ENCODE measurements at regions not wholly inside any gene's neighbourhood (a gene's known extent, or its start where the extent isn't known, plus 50 kb on each side); places are given as distances from the start of the nearest gene placed in this dataset.
"Not testable (repeated sequence)": the region's sequence is repeated elsewhere in the genome, so short reads cannot be mapped to it uniquely, and the experiment has no call there.

- H3K4me1 ChIP-seq = peaks cover 2 to 44% (median 37%) of the 10 kb centered on the region in 4 donors
- WGBS = 64% methylated on average over 4 of the region's 4 CpGs
- no peaks in the 10 kb centered on the region for H3K9me3 ChIP-seq
- intact Hi-C loops (cut with DNase I) = loop anchor here (10.0 kb wide), 2 partner anchors 54 to 66 kb away; no protein-coding TSS in a partner anchor
- DNase-seq (ENCODE audit: extremely low spot score) = no peak
- no peak overlapping the region for H3K4me3 ChIP-seq
- H3K36me3 ChIP-seq = no peaks in the 10 kb centered on the region
- H3K27me3 ChIP-seq = no peaks in the 10 kb centered on the region
- no peak for TF ChIP-seq POLR2A (IDR thresholded peaks at IDR 0.05; ENCODE audit: low read depth)
- no peak for TF ChIP-seq POLR2AphosphoS5 (IDR thresholded peaks at IDR 0.05)
- TF ChIP-seq CTCF (IDR thresholded peaks at IDR 0.05) = no peak
- no peak for TF ChIP-seq EP300 (IDR thresholded peaks at IDR 0.05)
- no peak overlapping the region for H3K27ac ChIP-seq (replicated peaks in 1 of 4)
Measured at GRCh38 chr10:28180654-28181053, 122.2 kb downstream of the MPP7 start.

- DNase-seq (ENCODE audit: extremely low spot score) = no peak
- no peaks in the 10 kb centered on the region for H3K36me3 ChIP-seq
- H3K9me3 ChIP-seq = no peaks in the 10 kb centered on the region
- peaks cover 2 to 44% (median 37%) of the 10 kb centered on the region in 4 donors for H3K4me1 ChIP-seq
- no peak for TF ChIP-seq POLR2A (IDR thresholded peaks at IDR 0.05; ENCODE audit: low read depth)
- H3K27ac ChIP-seq (replicated peaks in 1 of 4) = no peak overlapping the region
- no peaks in the 10 kb centered on the region for H3K27me3 ChIP-seq
- intact Hi-C loops (cut with DNase I) = loop anchor here (5.0 to 10.0 kb wide), 4 partner anchors 55 to 625 kb away; partner anchors contain the start of gene MKX
- no peak overlapping the region for H3K4me3 ChIP-seq
Measured at GRCh38 chr10:28179743-28180099, 123.1 kb downstream of the MPP7 start.

DNA sequence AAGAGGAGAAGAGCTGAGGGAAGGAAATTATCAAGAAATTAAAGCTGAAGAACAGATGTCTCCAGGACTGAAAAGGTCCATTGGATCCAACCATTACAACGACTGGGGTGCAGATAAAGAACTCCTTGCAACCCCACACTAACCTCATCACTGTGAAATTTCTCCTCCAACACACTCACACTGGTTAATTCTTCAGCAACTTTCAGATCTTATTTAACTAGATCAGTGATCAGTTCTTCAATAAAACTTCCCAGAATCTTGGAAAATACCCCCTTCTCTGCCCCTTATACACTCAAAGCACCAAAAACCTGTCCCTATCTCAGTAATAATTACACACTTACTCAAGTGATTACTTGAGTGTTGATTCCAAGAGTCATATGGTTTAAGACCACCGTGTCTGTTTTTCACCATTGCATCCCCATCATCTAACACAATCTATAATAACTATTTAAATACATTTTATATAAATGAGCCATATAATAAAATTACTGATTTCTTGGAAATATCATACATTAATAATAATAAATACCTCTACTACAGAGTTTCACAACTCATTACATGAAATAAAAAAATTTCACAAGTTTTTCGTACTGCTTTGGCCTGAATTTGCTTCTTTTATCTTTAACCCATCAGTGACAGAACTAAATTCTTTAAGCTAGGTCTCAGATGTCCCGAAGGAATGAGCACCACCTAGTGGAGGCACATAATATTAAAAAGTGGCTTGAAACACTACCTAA lies 123.7 kb downstream of the MPP7 start:
- intact Hi-C loops (cut with DNase I) = loop anchor here (5.0 to 10.0 kb wide), 2 partner anchors 432 to 624 kb away; partner anchors contain the start of gene MKX
- no peaks in the 10 kb centered on the region for H3K36me3 ChIP-seq
- peak overlapping the region in 3 of 4 donors; percentile 61 to 70 (median 68) for H3K27ac ChIP-seq (replicated peaks in 1 of 4)
- peaks cover 2 to 44% (median 37%) of the 10 kb centered on the region in 4 donors for H3K4me1 ChIP-seq
- no peaks in the 10 kb centered on the region for H3K9me3 ChIP-seq
- TF ChIP-seq EP300 (IDR thresholded peaks at IDR 0.05) (no peak), CTCF (IDR thresholded peaks at IDR 0.05) (peak; percentile 63 to 80 (median 74))
- WGBS = 17% methylated on average over 4 of the region's 4 CpGs
- peak overlapping the region in 2 of 4 donors; percentile 31 to 41 for H3K4me3 ChIP-seq
- no peak for DNase-seq (ENCODE audit: extremely low spot score)
- H3K27me3 ChIP-seq = no peaks in the 10 kb centered on the region

DNA sequence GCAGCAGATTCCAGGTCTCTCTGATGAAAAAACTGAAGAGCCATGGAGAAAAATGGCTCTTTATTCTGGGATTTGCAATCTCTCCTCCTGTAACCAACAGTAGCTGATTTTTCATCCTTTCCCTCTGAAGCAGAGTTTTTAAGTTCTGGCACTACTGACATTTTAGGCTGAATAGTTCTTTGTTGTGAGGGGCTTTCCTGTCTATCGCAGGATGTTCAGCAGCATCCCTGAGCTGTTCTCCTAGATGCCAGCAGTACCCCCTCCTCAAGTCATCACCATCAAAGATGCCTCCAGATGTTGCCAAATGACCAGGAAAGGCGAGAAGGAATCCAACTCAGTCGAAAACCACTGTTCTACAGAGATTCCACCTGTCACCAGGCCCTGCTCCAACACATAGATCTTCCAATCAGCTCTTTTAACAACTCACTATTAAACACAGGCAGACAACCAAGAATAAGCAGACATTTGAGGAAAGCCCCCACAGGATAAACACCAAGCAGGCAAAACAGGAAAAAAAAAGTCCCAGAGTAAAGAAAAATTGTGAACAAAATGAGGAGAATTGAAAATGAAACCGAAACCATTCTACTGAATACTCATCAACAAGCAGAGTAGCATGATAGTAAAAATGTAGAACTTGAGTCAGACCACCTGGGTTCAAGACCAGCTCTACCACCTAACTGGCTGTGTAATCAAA lies 124.8 kb downstream of the MPP7 start:
- intact Hi-C loops (cut with DNase I) = loop anchor here (5.0 to 10.0 kb wide), 2 partner anchors 431 to 623 kb away; partner anchors contain the start of gene MKX
- TF ChIP-seq POLR2AphosphoS5 (IDR thresholded peaks at IDR 0.05) = no peak
- no peak for TF ChIP-seq EP300 (IDR thresholded peaks at IDR 0.05)
- TF ChIP-seq CTCF (IDR thresholded peaks at IDR 0.05) = no peak
- TF ChIP-seq POLR2A (IDR thresholded peaks at IDR 0.05; ENCODE audit: low read depth) = no peak
- H3K27me3 ChIP-seq = no peaks in the 10 kb centered on the region
- H3K9me3 ChIP-seq = no peaks in the 10 kb centered on the region
- H3K36me3 ChIP-seq = no peaks in the 10 kb centered on the region
- peaks cover 2 to 44% (median 35%) of the 10 kb centered on the region in 4 donors for H3K4me1 ChIP-seq
- 44% methylated on average over 4 of the region's 4 CpGs for WGBS
- no peak for DNase-seq (ENCODE audit: extremely low spot score)
- peak overlapping the region; percentile 31 to 50 (median 37) for H3K4me3 ChIP-seq
- peak overlapping the region; percentile 61 to 70 (median 68) for H3K27ac ChIP-seq (replicated peaks in 1 of 4)

- 88% methylated on average over 4 of the region's 4 CpGs for WGBS
- intact Hi-C loops (cut with DNase I) = loop anchor here (5.0 to 10.0 kb wide), 2 partner anchors 429 to 622 kb away; partner anchors contain the start of gene MKX
- DNase-seq (ENCODE audit: extremely low spot score); H3K4me3 ChIP-seq; H3K27me3 ChIP-seq; H3K27ac ChIP-seq (replicated peaks in 1 of 4); H3K9me3 ChIP-seq; H3K36me3 ChIP-seq: not testable (repeated sequence)
- H3K4me1 ChIP-seq = peaks cover 7 to 46% (median 40%) of the 10 kb centered on the region in 4 donors
Measured at GRCh38 chr10:28176498-28176897, 126.4 kb downstream of the MPP7 start.

Data from esophagus muscularis mucosa (tissue), 4 donors.